ENCODE measurements at regions not wholly inside any gene's neighbourhood (a gene's known extent, or its start where the extent isn't known, plus 50 kb on each side); places are given as distances from the start of the nearest gene placed in this dataset.

- DNase-seq (ENCODE audit: low read depth), result no peak
- TF ChIP-seq, protein P1, sequence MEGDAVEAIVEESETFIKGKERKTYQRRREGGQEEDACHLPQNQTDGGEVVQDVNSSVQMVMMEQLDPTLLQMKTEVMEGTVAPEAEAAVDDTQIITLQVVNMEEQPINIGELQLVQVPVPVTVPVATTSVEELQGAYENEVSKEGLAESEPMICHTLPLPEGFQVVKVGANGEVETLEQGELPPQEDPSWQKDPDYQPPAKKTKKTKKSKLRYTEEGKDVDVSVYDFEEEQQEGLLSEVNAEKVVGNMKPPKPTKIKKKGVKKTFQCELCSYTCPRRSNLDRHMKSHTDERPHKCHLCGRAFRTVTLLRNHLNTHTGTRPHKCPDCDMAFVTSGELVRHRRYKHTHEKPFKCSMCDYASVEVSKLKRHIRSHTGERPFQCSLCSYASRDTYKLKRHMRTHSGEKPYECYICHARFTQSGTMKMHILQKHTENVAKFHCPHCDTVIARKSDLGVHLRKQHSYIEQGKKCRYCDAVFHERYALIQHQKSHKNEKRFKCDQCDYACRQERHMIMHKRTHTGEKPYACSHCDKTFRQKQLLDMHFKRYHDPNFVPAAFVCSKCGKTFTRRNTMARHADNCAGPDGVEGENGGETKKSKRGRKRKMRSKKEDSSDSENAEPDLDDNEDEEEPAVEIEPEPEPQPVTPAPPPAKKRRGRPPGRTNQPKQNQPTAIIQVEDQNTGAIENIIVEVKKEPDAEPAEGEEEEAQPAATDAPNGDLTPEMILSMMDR (IDR thresholded peaks at IDR 0.05; ENCODE audit: insufficient read depth, low read length), result no peak
- H3K4me3 ChIP-seq (ENCODE audit: low read depth, low read length), result no peak overlapping the region
Measured at GRCh38 chr12:38490941-38491340, 174.4 kb downstream of the ALG10B start.

- no peak for DNase-seq (ENCODE audit: low read depth)
- TF ChIP-seq, protein P1 (IDR thresholded peaks at IDR 0.05; ENCODE audit: insufficient read depth, low read length), result no peak
Measured at GRCh38 chr12:38501481-38501880, 184.9 kb downstream of the ALG10B start.

GRCh38 chr12:38501991-38502390 is 185.4 kb downstream of the ALG10B start:
- TF ChIP-seq, protein P1 (IDR thresholded peaks at IDR 0.05; ENCODE audit: insufficient read depth, low read length), result no peak

More at GRCh38 chr12:38501481-38501880, 184.9 kb downstream of the ALG10B start:
- no peak overlapping the region for H3K4me3 ChIP-seq (ENCODE audit: low read depth, low read length)

DNA sequence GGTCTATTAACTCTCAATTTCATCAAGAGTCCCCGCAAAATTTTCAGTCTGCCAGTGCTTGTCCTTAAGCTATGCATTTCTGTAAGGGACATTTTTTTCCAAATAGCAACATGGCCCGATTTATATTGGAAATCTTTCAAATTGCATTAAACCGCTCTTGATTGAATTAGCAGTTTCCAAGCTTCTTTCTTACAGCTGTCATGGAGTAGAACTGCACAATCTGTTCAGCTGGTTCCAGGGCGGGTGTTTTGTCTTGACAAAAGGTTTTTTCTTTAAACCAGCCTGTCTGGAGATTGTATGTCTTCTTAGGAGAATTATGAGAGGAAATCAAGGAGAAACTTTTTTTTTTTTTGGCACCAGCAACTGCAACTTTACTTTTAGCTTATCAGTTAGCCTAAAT is 185.8 kb downstream of the ALG10B start:
- DNase-seq (ENCODE audit: low read depth), result no peak
- TF ChIP-seq, protein P1 (IDR thresholded peaks at IDR 0.05; ENCODE audit: insufficient read depth, low read length), result no peak
- no peak overlapping the region for H3K4me3 ChIP-seq (ENCODE audit: low read depth, low read length)

More at GRCh38 chr12:38501991-38502390, 185.4 kb downstream of the ALG10B start:
- no peak for DNase-seq (ENCODE audit: low read depth)
- no peak overlapping the region for H3K4me3 ChIP-seq (ENCODE audit: low read depth, low read length)

GRCh38 chr12:38507839-38508238 is 191.3 kb downstream of the ALG10B start:
- no peak overlapping the region for H3K4me3 ChIP-seq (ENCODE audit: low read depth, low read length)
- TF ChIP-seq, protein P1 (IDR thresholded peaks at IDR 0.05; ENCODE audit: insufficient read depth, low read length), result no peak
- DNase-seq (ENCODE audit: low read depth), result no peak

- DNase-seq (ENCODE audit: low read depth), result no peak
- H3K4me3 ChIP-seq (ENCODE audit: low read depth, low read length), result no peak overlapping the region
- TF ChIP-seq, protein P1 (IDR thresholded peaks at IDR 0.05; ENCODE audit: insufficient read depth, low read length), result no peak
Measured at GRCh38 chr12:38508246-38508645, 191.7 kb downstream of the ALG10B start.

DNA sequence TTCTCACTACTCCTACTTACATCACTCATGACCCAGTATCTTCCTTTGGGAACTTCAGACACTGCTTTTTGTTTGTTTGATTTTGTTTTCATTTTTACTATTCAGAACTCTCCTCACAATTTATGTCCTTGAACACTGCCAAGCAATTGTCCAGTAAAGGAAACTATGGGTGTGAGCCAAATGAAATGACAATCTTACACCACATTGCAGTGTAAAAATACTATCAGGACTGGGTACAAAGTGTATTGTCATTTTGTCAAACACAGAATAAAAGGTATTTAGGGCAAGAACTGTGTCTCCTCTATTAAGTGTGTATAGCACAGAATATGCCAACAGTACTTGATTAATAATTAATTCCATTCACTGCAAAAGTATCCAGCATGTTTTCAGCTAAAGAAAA is 199.3 kb downstream of the ALG10B start:
- no peak for DNase-seq (ENCODE audit: low read depth)
- no peak overlapping the region for H3K4me3 ChIP-seq (ENCODE audit: low read depth, low read length)
- TF ChIP-seq, protein P1 (IDR thresholded peaks at IDR 0.05; ENCODE audit: insufficient read depth, low read length), result no peak

Data from fibroblast of the aortic adventitia (primary cell).